ENCODE measurements at regions not wholly inside any gene's neighbourhood (a gene's known extent, or its start where the extent isn't known, plus 50 kb on each side); places are given as distances from the start of the nearest gene placed in this dataset.
"Not testable (repeated sequence)": the region's sequence is repeated elsewhere in the genome, so short reads cannot be mapped to it uniquely, and the experiment has no call there.

DNA sequence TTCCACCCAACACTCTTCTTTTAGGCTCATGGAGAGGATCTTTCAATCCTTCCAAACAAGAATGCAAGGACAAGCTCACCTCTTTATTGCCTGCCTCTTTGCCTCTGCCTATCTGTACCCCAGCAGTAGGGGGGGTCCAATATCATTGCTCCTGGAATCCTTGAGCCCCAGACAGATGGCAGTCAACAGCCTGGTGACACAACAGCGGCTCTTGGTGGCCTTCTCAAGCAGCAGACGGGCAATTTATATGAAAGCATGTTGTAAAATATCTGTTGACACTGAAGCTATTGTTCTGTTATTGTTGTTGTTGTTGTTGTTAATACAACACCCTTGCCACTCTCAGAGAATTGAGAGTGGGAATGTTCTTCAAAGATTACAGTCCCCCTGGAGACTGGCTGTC lies 480.0 kb upstream of the CADM1 start:
- no peak for DNase-seq

DNA sequence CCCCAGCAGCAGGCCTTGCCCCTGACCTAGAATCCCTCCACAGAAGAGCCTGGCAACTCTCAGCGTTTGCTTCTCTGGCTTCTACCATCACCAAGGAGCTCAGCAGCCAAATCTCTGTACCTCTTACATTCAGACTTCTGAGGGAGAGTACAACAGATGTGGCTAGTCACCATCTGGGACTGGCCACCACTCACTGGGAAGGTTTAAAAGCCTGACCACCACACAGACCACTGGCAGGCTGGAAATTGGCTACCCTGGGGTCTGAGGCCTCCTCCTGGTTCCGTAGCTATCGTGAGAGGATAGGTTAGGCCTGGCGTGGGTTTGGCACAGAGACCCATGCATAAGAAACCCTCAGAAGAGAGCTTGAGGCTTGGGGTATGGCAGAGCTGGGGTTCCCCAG lies 478.5 kb upstream of the CADM1 start:
- DNase-seq: no peak

- no peak for DNase-seq
Observed at GRCh38 chr11:115981814-115982471, 477.7 kb upstream of the CADM1 start.

DNA sequence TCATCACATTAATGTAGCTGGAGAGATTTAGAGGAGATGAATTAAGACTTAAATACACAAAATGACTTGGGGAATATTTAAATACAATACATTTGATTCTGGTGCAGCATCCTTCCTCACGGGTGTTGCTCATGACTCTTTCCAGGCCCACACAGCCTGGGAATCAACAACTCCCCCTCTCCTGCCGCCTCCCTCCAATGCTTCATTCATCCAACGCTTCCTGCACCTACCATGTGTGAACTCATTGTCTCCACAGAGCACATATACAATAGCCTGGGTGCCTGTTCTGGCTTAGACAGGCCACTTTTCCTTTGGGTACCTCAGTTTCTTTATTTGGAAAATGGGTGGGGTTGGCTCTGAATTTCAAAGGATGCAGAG lies 476.9 kb upstream of the CADM1 start:
- DNase-seq: no peak

GRCh38 chr11:115980337-115981103 lies 476.3 kb upstream of the CADM1 start:
- DNase-seq: no peak

GRCh38 chr11:115974703-115975102 lies 470.5 kb upstream of the CADM1 start:
- DNase-seq: no peak

DNA sequence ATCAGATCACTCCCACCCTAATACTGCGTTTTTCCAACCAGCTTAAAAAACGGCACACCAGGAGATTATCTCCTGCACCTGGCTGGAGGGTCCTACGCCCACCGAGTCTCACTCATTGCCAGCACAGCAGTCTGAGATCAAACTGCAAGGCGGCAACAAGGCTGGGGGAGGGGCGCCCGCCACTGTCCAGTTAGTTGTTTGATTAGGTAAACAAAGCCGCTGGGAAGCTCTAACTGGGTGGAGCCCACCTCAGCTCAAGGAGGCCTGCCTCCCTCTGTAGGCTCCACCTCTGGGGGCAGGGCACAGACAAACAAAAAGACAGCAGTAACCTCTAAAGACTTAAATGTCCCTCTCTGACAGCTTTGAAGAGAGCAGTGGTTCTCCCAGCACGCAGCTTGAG lies 463.0 kb upstream of the CADM1 start:
- not testable (repeated sequence) for DNase-seq

- no peak for DNase-seq
Observed at GRCh38 chr11:115965767-115966504, 461.7 kb upstream of the CADM1 start.

DNA sequence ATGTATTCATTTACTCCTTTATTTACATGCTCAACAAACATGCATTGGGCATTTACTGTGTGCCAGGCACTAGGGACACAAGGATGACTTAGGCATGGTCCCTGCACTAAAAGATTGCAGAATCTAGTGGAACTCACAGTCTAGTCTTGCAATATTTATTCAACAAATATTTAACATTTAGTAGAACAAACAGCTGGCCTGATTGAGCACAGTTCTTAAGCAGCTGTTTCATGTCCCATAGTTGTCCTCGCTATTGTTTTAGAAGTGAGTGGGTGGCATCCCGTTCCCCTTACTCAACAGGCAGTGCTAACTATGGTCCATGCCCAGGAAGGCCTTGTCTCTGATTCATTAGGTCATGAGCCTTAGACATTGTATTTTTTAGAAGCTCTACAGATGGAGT lies 459.9 kb upstream of the CADM1 start:
- no peak for DNase-seq

- DNase-seq: no peak
Observed at GRCh38 chr11:115963156-115963555, 458.9 kb upstream of the CADM1 start.

- DNase-seq: no peak
Observed at GRCh38 chr11:115961159-115962003, 457.2 kb upstream of the CADM1 start.

DNA sequence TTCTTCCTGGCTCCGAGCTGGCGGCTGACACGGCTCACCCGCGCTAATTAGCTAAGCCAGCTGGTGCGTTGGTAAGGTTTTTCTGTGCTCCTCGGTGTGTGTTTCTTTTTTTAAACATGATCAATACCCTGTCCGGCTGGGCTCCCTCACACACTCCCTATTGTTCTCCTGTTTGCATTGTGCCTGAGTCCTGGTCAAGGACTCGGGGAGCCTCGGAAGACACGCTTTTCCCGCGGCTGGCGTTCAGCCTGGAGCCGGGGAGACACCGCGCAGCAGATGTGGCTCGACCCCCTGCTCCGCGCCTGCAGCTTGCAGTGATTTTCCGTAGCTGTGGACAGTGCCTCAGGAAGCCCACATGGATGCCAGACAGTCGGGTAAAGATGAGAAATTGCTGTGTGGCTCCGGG lies 454.9 kb upstream of the CADM1 start:
- DNase-seq: no peak

GRCh38 chr11:115958089-115959000 lies 454.1 kb upstream of the CADM1 start:
- no peak for DNase-seq

DNA sequence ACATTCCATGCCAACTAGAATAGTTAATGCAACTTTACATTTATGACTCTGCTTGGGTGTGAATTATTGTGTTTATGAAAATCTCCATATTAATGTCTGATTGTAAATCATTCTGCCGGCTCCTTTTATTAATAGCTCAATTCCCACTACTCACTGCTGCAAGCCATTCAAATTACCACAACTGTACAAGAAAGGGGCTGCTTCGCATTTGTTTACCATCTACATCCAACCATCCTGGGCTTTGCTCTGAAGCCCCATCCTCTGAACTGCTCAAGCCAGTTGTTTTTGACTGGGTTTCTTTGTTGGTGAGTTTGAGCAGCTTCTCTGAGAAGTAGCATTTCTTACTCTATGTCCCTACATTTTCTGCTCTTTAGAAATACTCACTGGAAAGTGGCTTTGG lies 451.6 kb upstream of the CADM1 start:
- DNase-seq: no peak

DNA sequence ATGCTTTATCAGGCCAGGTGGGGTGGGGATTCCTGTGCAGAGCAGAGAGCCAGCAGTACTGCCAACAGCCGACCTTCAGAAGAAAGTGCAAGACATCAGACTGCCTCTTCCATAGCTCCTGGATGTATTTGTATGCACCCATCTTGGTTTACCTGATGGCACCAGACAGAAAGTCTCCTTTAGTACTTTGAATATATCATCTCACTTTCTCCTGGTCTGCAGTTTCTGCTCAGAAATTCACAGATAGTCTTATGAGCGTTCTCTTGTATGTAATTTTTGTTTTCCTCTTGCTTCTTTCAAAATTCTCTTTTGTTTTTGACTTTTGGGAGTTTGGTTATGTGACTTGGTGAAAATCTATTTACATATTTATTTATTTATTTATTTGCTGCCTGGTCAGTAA lies 446.4 kb upstream of the CADM1 start:
- DNase-seq: no peak

DNA sequence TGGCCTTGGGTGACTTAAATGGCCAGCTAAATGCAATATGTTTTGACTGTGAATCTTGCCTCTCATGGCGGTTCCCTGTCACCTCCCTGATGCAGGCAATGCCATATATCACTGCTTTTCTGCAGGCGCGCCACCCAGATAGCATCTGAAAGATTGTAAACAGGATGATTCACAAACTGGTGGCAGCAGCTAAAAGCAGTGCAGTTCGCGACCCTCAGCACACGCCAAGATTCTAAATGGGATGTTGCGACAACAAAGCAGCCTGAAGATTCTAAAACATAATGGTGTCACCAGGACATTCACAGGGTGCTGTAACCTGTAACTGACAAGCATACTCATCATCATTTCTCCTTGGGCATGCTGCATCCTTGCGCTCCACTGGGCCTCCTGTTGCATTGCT lies 440.4 kb upstream of the CADM1 start:
- no peak for DNase-seq

- DNase-seq: no peak
Observed at GRCh38 chr11:115942011-115942410, 437.8 kb upstream of the CADM1 start.

DNA sequence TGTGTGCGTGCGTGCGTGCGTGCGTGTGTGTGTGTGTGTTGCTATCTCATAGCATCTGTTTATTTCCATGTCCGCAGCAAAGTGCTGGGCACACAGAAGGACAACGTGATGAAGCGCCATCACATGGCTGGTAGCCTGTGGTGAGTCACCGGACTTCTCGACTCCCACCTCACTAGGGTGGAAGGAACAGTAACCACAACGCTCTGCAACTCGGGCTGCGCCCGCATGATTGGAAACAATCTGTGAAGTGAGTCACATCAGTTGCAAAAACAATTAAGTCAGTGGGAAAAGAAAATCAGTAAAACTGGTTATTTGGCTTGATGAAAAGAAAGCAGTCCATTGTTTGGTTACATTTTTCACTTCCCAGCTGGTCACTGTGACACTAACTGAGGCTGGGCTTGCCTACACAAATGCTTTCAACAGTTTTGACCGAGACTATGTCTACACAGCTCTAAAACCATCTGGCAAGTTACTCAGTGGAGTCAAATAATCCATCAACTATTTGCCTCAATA lies 437.3 kb upstream of the CADM1 start:
- no peak for DNase-seq

DNA sequence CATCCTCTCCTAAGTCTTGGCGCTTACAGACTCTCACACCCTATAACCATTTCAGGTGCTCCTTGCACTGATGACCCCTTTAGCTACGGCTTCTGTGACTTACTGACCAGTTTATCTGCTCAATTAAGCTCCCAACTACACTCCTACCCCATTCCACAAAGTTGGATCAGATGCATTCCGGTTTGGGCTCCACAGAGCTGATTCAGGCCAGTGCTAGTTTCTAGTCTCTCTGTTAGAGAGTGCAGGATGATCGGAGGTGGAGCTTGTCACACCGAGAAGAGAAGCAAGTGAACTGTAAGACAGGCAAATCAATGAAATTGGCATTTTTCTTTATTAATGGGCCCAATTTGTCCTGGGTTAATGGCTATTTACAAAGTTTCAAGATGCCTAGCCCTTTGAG lies 436.8 kb upstream of the CADM1 start:
- DNase-seq: no peak

DNA sequence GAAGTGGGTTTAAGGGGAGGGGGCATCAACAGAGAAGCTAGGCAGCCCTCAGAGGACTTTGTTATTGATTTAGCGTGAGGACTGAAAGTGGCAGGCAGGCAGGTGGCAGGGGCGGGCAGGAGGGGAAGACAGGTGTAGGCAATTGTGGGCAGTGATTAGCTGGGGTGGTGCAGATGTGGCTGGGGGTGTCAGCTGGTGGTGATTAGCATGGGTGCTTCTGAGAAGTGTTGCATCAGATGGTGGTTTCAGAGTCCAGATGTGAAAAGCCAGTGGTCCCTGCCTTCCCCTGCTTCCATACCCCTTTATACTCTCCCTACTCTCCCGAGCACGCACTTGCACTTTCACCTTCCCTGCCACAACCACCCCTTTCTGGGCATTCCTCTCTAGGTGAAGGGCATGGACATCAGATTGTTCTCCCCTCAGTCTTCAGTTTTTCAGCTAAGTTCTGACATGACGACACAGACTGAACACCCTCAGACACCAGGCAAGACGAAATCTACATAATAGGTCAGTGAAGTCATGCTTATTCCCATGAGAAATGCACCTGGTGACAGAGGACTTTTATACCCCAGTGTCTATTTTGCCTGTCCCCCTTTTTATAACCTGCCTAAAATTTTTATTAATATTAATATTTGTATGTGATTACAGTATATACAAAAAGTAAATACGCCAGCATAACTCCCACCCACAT lies 435.7 kb upstream of the CADM1 start:
- DNase-seq: no peak

- no peak for DNase-seq
Observed at GRCh38 chr11:115939104-115939730, 435.0 kb upstream of the CADM1 start.
